Adrenal gland (tissue), 9 donors: ENCODE measurements at regions not wholly inside any gene's neighbourhood (a gene's known extent, or its start where the extent isn't known, plus 50 kb on each side); places are given as distances from the start of the nearest gene placed in this dataset.
"Not testable (repeated sequence)": the region's sequence is repeated elsewhere in the genome, so short reads cannot be mapped to it uniquely, and the experiment has no call there.

Experiments
- DNase-seq, 7 donors: peaks; one replicate each; pipeline ENCODE4 v3.0.0-alpha.2; 2019 to 2020
- H3K27ac ChIP-seq, 5 donors: fragments of 200-600 bp; sonication (generic) in 4 of 5; 1 replicate in 3 of 5; 2 replicates in 2 of 5; pipeline versions ENCODE4 v1.5.1 to v1.8.0; 2016 to 2020; ENCODE audit warnings: mild to moderate bottlenecking in 1 of 5
- H3K27me3 ChIP-seq: fragments of 200-600 bp; 2 replicates; pipeline ENCODE4 v1.8.0; 2021
- H3K36me3 ChIP-seq, 2 donors: fragments of 200-600 bp; replicated peaks in 1 of 2; 1 replicate in 1 of 2; 2 replicates in 1 of 2; pipeline versions ENCODE4 v1.5.1 to v1.8.0; 2018 to 2022
- H3K4me1 ChIP-seq, 2 donors: fragments of 200-600 bp; replicated peaks in 1 of 2; 1 replicate in 1 of 2; 2 replicates in 1 of 2; pipeline versions ENCODE4 v1.5.1 to v1.8.0; 2018 to 2021
- H3K4me3 ChIP-seq, 4 donors: fragments of 200-600 bp; sonication (generic) in 3 of 4; one replicate each; pipeline ENCODE4 v1.5.1; 2016 to 2018
- H3K9me3 ChIP-seq, 3 donors: fragments of 200-600 bp; sonication (generic) in 1 of 3; replicated peaks in 1 of 3; 1 replicate in 2 of 3; 2 replicates in 1 of 3; pipeline versions ENCODE4 v1.5.1 to v1.8.0; 2016 to 2021
- CTCF ChIP-seq, 6 experiments: fragments of 450-650 bp in 4 of 6; fragments of 200-600 bp in 2 of 6; sonication (generic) in 1 of 6; IDR thresholded peaks; 1 replicate in 5 of 6; 2 replicates in 1 of 6; pipeline versions ENCODE4 v1.5.1 to v1.8.0; 2016 to 2021; ENCODE audit warnings: antibody characterized with exemption in 6 of 6, mild to moderate bottlenecking in 2 of 6, moderate library complexity in 1 of 6
- POLR2A ChIP-seq, 2 donors: fragments of 450-650 bp; IDR thresholded peaks; one replicate each; pipeline ENCODE4 v1.6.1; 2017; ENCODE audit warnings: antibody characterized with exemption in 2 of 2, mild to moderate bottlenecking in 2 of 2, moderate library complexity in 1 of 2
- WGBS, 4 donors: extraction: QIAGEN DNeasy Blood & Tissue Kit in 2 of 4; methylation state at CpG; one replicate each; pipeline versions ENCODE4 v1.1.5 to v1.1.7; 2013 to 2017; 5-methylcytosine and 5-hydroxymethylcytosine counted together
- intact Hi-C, 2 donors: fragments of 100-400 bp; cut with DNase I; formaldehyde crosslinking; loops; one replicate each; pipeline versions ENCODE4 v1.14.1 to v1.15.0; 2022 to 2023
- donor health status: healthy with polysubstance abuse.
- donor health status: Bipolar disorder and iron deficiency.
- donor health status: DM: yes; HTN: yes; CAD: no.
- donor health status: DM: no; HTN: no; CAD: no.
- donor health status: DM: no; HTN: no; CAD: no.

- Histone ChIP-seq H3K27me3 (no peaks in the 10 kb centered on the region), H3K4me3 (no peak overlapping the region), H3K4me1 (no peaks in the 10 kb centered on the region), H3K27ac (no peak overlapping the region), H3K36me3 (no peaks in the 10 kb centered on the region), H3K9me3 (no peaks in the 10 kb centered on the region)
- intact Hi-C loops: no loop called here
- no peak for TF ChIP-seq POLR2A (IDR thresholded peaks at IDR 0.05)
- TF ChIP-seq CTCF (IDR thresholded peaks at IDR 0.05): no peak
- DNase-seq: no peak
- WGBS, 4 donors: 50 to 74% (median 67%) methylated on average over 1 of the region's 1 CpG
Observed at GRCh38 chr18:41059126-41059415, 896.0 kb upstream of the PIK3C3 start.

- no peaks in the 10 kb centered on the region for H3K4me1 ChIP-seq
- intact Hi-C loops: no loop called here
- DNase-seq: no peak
- H3K4me3 ChIP-seq: no peak overlapping the region
- H3K36me3 ChIP-seq: no peaks in the 10 kb centered on the region
- H3K9me3 ChIP-seq: no peaks in the 10 kb centered on the region
- 62 to 71% (median 67%) methylated on average over 9 of the region's 9 CpGs for WGBS, 4 donors
- no peaks in the 10 kb centered on the region for H3K27me3 ChIP-seq
- TF ChIP-seq CTCF (IDR thresholded peaks at IDR 0.05) (no peak), POLR2A (IDR thresholded peaks at IDR 0.05) (no peak)
- H3K27ac ChIP-seq: no peak overlapping the region
Observed at GRCh38 chr18:41058351-41059125, 896.5 kb upstream of the PIK3C3 start.

GRCh38 chr18:41052625-41053024 is 902.4 kb upstream of the PIK3C3 start:
- no peaks in the 10 kb centered on the region for H3K4me1 ChIP-seq
- no peak overlapping the region for H3K4me3 ChIP-seq
- no peaks in the 10 kb centered on the region for H3K36me3 ChIP-seq
- H3K27me3 ChIP-seq: no peaks in the 10 kb centered on the region
- DNase-seq: no peak
- intact Hi-C loops: no loop called here
- no peak overlapping the region for H3K27ac ChIP-seq
- no peak for TF ChIP-seq POLR2A (IDR thresholded peaks at IDR 0.05)
- TF ChIP-seq CTCF (IDR thresholded peaks at IDR 0.05): no peak
- 76 to 84% (median 80%) methylated on average over 3 of the region's 3 CpGs for WGBS, 4 donors
- no peaks in the 10 kb centered on the region for H3K9me3 ChIP-seq

GRCh38 chr18:41046250-41046649 is 908.8 kb upstream of the PIK3C3 start:
- H3K36me3 ChIP-seq, H3K27ac ChIP-seq, H3K4me1 ChIP-seq, intact Hi-C loops, H3K9me3 ChIP-seq, H3K4me3 ChIP-seq, DNase-seq, H3K27me3 ChIP-seq: not testable (repeated sequence)
- WGBS, 4 donors: 85 to 89% (median 88%) methylated on average over 16 of the region's 16 CpGs

GRCh38 chr18:41043876-41044275 is 911.2 kb upstream of the PIK3C3 start:
- Histone ChIP-seq H3K27ac (no peak overlapping the region), H3K9me3 (no peaks in the 10 kb centered on the region), H3K4me1 (no peaks in the 10 kb centered on the region), H3K36me3 (no peaks in the 10 kb centered on the region), H3K4me3 (no peak overlapping the region), H3K27me3 (no peaks in the 10 kb centered on the region)
- DNase-seq: no peak
- intact Hi-C loops: no loop called here
- no peak for TF ChIP-seq POLR2A (IDR thresholded peaks at IDR 0.05)
- TF ChIP-seq CTCF (IDR thresholded peaks at IDR 0.05): no peak
- WGBS, 4 donors: 64 to 76% (median 75%) methylated on average over 4 of the region's 4 CpGs
